Type B pancreatic cell (in vitro differentiated cells): ENCODE measurements at regions not wholly inside any gene's neighbourhood (a gene's known extent, or its start where the extent isn't known, plus 50 kb on each side); places are given as distances from the start of the nearest gene placed in this dataset.

Experiments
- DNase-seq: peaks from one replicate; pipeline ENCODE4 v3.0.0; 2021; ENCODE audit warnings: mixed read lengths; ENCODE audit not compliant: unreplicated experiment; ENCODE audit errors: extremely low spot score
- H3K27ac Mint-ChIP-seq: 2 replicates; pipeline ENCODE4 v1.8.0; 2021; ENCODE audit warnings: mild to moderate bottlenecking, mixed read lengths
- H3K27me3 Mint-ChIP-seq: 2 replicates; pipeline ENCODE4 v1.8.0; 2021; ENCODE audit warnings: mixed read lengths
- H3K36me3 Mint-ChIP-seq: 2 replicates; pipeline ENCODE4 v1.8.0; 2021; ENCODE audit warnings: mixed read lengths
- H3K4me1 Mint-ChIP-seq: one replicate; pipeline ENCODE4 v1.8.0; 2021; ENCODE audit warnings: mixed read lengths; ENCODE audit not compliant: unreplicated experiment
- H3K4me3 Mint-ChIP-seq: 2 replicates; pipeline ENCODE4 v1.8.0; 2021; ENCODE audit warnings: mild to moderate bottlenecking, mixed read lengths
- H3K9me3 Mint-ChIP-seq: 2 replicates; pipeline ENCODE4 v1.8.0; 2021; ENCODE audit warnings: mixed read lengths
- CTCF ChIP-seq: fragments of 200-600 bp; sonication (generic); conservative IDR thresholded peaks from 2 replicates; pipeline ENCODE4 v1.5.0; 2021; ENCODE audit warnings: antibody characterized with exemption, mild to moderate bottlenecking

DNA sequence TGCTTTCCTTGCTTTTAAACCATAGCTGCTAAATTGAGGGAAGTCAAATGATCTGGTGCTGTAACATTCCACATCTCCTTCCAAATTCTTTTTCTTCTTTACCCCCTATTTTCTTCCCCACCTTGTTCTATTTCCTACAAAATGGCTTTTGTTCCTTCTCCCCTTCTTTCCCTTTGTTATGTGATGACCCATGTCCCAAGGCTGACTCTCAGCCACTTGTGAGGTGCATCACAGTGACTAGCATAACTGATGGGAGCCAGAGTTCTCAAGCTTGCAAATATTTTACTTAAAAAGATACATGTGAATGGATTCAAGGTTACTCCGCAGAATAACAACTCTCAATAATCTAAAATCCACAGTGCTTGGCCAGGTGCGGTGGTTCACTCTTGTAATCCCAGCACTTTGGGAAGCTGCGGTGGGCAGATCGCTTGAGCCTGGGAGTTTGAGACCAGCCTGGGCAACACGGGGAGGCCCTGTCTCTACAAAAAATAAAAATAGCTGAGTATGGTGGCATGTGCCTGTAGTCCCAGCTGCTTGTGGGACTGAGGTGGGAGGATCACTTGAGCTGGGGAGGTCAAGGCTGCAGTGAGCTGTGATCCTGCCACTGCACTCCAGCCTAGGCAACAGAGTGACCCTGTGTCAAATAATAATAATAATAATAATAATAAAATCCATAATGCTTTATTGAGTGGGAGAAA lies 100.1 kb upstream of the CERS6 start:
- Mint-ChIP-seq H3K4me1 (peaks cover 9% of the 10 kb centered on the region), H3K9me3 (peaks cover 12% of the 10 kb centered on the region), H3K27me3 (no peaks in the 10 kb centered on the region), H3K27ac (no peak overlapping the region), H3K36me3 (no peaks in the 10 kb centered on the region), H3K4me3 (no peak overlapping the region)
- DNase-seq, result no peak
- no peak for TF ChIP-seq CTCF

DNA sequence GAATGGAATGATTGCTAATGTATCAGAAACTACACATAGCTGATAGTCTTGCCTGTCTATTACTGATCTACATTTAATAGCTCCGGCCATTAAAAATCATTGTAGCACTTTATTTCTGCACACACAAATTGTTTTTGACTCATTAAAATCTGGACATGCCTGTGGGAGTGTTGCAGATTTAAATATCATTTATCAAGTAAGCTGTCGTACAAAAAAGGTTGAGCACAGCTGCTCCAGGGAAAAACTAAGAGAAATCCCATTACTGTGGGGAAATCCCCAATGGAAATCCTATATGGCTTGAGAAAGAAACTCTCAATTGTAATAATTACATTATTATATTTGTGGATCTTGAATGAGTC lies 99.6 kb upstream of the CERS6 start:
- Mint-ChIP-seq H3K27ac (no peak overlapping the region), H3K9me3 (peaks cover 12% of the 10 kb centered on the region), H3K36me3 (no peaks in the 10 kb centered on the region), H3K27me3 (no peaks in the 10 kb centered on the region), H3K4me1 (peaks cover 7% of the 10 kb centered on the region), H3K4me3 (no peak overlapping the region)
- no peak for DNase-seq
- TF ChIP-seq CTCF, result no peak

GRCh38 chr2:168357797-168358472 lies 98.1 kb upstream of the CERS6 start:
- H3K4me1 Mint-ChIP-seq, result peaks cover 4% of the 10 kb centered on the region
- peak overlapping the region; percentile 44 for H3K27ac Mint-ChIP-seq
- no peak overlapping the region for H3K4me3 Mint-ChIP-seq
- no peaks in the 10 kb centered on the region for H3K36me3 Mint-ChIP-seq
- H3K9me3 Mint-ChIP-seq, result peaks cover 12% of the 10 kb centered on the region
- no peak for DNase-seq
- H3K27me3 Mint-ChIP-seq, result no peaks in the 10 kb centered on the region
- no peak for TF ChIP-seq CTCF

GRCh38 chr2:168359082-168359481 lies 97.0 kb upstream of the CERS6 start:
- TF ChIP-seq CTCF, result no peak
- Mint-ChIP-seq H3K36me3 (no peaks in the 10 kb centered on the region), H3K27ac (no peak overlapping the region), H3K27me3 (no peaks in the 10 kb centered on the region), H3K4me1 (peaks cover 4% of the 10 kb centered on the region), H3K9me3 (peaks cover 4% of the 10 kb centered on the region), H3K4me3 (no peak overlapping the region)
- no peak for DNase-seq

- no peak for DNase-seq
- TF ChIP-seq CTCF, result no peak
- H3K36me3 Mint-ChIP-seq, result no peaks in the 10 kb centered on the region
- H3K27me3 Mint-ChIP-seq, result no peaks in the 10 kb centered on the region
- H3K27ac Mint-ChIP-seq, result no peak overlapping the region
- H3K9me3 Mint-ChIP-seq, result no peaks in the 10 kb centered on the region
- H3K4me1 Mint-ChIP-seq, result no peaks in the 10 kb centered on the region
- no peak overlapping the region for H3K4me3 Mint-ChIP-seq
These were observed 92.6 kb upstream of the CERS6 start for GRCh38 chr2:168363347-168364092.
